GM21723 (cell line): ENCODE measurements at regions not wholly inside any gene's neighbourhood (a gene's known extent, or its start where the extent isn't known, plus 50 kb on each side); places are given as distances from the start of the nearest gene placed in this dataset.

ENCODE experiments used
- ATAC-seq: cut with Tn5 transposase; IDR thresholded peaks from one replicate; pipeline ENCODE4 v1.9.1; 2021; ENCODE audit warnings: mild to moderate bottlenecking, moderate library complexity; ENCODE audit not compliant: unreplicated experiment

DNA sequence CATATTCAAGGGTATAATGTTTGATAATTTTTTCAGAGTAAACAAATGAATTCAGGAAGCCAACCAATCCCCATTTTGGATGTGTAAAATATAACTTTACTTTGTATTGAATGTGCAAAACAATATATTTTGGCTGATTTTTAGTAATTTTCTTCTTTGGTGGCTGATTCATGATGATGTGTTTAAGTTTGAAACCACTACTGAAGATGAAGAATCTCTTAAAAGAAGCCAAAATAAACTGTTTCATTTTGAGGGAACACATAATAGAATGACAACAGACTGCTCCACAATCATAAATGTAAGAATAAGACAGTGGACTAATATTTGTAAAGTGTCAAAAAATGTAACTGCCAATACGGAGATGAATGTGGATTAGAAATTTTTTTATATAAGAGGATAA, 52.5 kb upstream of the TRIM43 start:
- ATAC-seq: no peak

DNA sequence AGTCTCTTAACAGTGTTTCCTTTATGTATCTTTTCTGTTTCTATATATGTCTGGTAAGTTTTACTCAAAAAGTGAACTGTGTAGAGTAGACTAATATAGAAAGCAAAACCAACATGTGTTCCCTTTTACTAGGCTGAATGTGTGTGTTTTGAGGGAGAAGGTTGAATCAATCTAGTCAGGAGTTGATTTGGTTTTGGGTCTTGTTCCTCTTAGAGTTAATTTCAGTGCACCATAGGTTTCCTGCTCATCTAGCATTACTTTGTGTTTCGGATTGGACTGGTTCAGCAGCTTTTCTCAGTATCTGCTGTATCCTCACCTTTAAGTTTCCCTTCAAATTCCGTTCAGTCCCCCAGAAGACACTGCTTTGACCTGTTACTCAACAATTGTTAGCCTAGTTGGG, 52.0 kb upstream of the TRIM43 start:
- peak; percentile 70 for ATAC-seq
